GM12872 (cell line): ENCODE measurements at regions not wholly inside any gene's neighbourhood (a gene's known extent, or its start where the extent isn't known, plus 50 kb on each side); places are given as distances from the start of the nearest gene placed in this dataset.

Source experiments
- CTCF ChIP-seq: IDR thresholded peaks from 3 replicates; pipeline ENCODE4 v1.5.1; 2011; ENCODE audit warnings: low read depth, mild to moderate bottlenecking, low read length, moderate library complexity; ENCODE audit not compliant: insufficient read depth

- no peak for TF ChIP-seq CTCF
These were observed 164.7 kb upstream of the IER5L start for GRCh38 chr9:129342591-129343423.

- no peak for TF ChIP-seq CTCF
These were observed 163.9 kb upstream of the IER5L start for GRCh38 chr9:129341987-129342348.

- TF ChIP-seq CTCF = no peak
These were observed 163.3 kb upstream of the IER5L start for GRCh38 chr9:129341171-129341986.

GRCh38 chr9:129340427-129341170, 162.5 kb upstream of the IER5L start:
- TF ChIP-seq CTCF = no peak

GRCh38 chr9:129339539-129340157, 161.6 kb upstream of the IER5L start:
- TF ChIP-seq CTCF = no peak

GRCh38 chr9:129338724-129339430, 160.8 kb upstream of the IER5L start:
- TF ChIP-seq CTCF = no peak
